H9 (cell line): ENCODE measurements at regions not wholly inside any gene's neighbourhood (a gene's known extent, or its start where the extent isn't known, plus 50 kb on each side); places are given as distances from the start of the nearest gene placed in this dataset.

ENCODE experiments used
- DNase-seq: peaks from one replicate; pipeline ENCODE4 v3.0.0-alpha.2; 2017
- H2AFZ ChIP-seq: one replicate; pipeline ENCODE4 v1.6.1; 2013; ENCODE audit warnings: mild to moderate bottlenecking, low read length, control low read depth, moderate library complexity
- H2AK5ac ChIP-seq: 2 replicates; pipeline ENCODE4 v1.6.1; 2013; ENCODE audit warnings: low read length, control low read depth, mixed read lengths; ENCODE audit not compliant: insufficient read length
- H2BK120ac ChIP-seq: one replicate; pipeline ENCODE4 v1.6.1; 2013; ENCODE audit warnings: low read depth, mild to moderate bottlenecking, low read length, control low read depth, inconsistent platforms; ENCODE audit not compliant: poor library complexity, severe bottlenecking
- H2BK12ac ChIP-seq: 2 replicates; pipeline ENCODE4 v1.6.1; 2013; ENCODE audit warnings: low read length, control low read depth, mixed read lengths, low read depth; ENCODE audit not compliant: insufficient read length
- H2BK15ac ChIP-seq: 2 replicates; pipeline ENCODE4 v1.6.1; 2013; ENCODE audit warnings: low read depth, low read length, control low read depth
- H2BK20ac ChIP-seq: one replicate; pipeline ENCODE4 v1.6.1; 2013; ENCODE audit warnings: low read depth, mild to moderate bottlenecking, low read length, control low read depth, inconsistent platforms; ENCODE audit not compliant: poor library complexity, severe bottlenecking
- H2BK5ac ChIP-seq: 2 replicates; pipeline ENCODE4 v1.6.1; 2013; ENCODE audit warnings: low read length, control low read depth, mixed read lengths; ENCODE audit not compliant: insufficient read length
- H3K14ac ChIP-seq: 2 replicates; pipeline ENCODE4 v1.6.1; 2013; ENCODE audit warnings: low read length, control low read depth; ENCODE audit not compliant: insufficient read depth
- H3K18ac ChIP-seq: 2 replicates; pipeline ENCODE4 v1.6.1; 2013; ENCODE audit warnings: low read depth, mild to moderate bottlenecking, mixed read lengths, low read length, control low read depth; ENCODE audit not compliant: insufficient read length
- H3K23ac ChIP-seq: 2 replicates; pipeline ENCODE4 v1.6.1; 2013; ENCODE audit warnings: low read length, control low read depth, mixed read lengths, low read depth; ENCODE audit not compliant: insufficient read length
- H3K23me2 ChIP-seq: 2 replicates; pipeline ENCODE4 v1.6.1; 2013; ENCODE audit warnings: low read depth, mild to moderate bottlenecking, mixed read lengths, low read length, control low read depth; ENCODE audit not compliant: insufficient read length, poor library complexity, severe bottlenecking
- H3K27ac ChIP-seq: 2 replicates; pipeline ENCODE4 v1.5.1; 2013; ENCODE audit warnings: low read length, control low read depth, mixed read lengths, low read depth; ENCODE audit not compliant: insufficient read length
- H3K27me3 ChIP-seq: 2 replicates; pipeline ENCODE4 v1.6.1; 2013; ENCODE audit warnings: low read length, control low read depth, inconsistent platforms; ENCODE audit not compliant: insufficient read depth
- H3K4ac ChIP-seq: 2 replicates; pipeline ENCODE4 v1.6.1; 2013; ENCODE audit warnings: low read depth, mild to moderate bottlenecking, control low read depth, inconsistent platforms, low read length, moderate library complexity
- H3K4me1 ChIP-seq: 2 replicates; pipeline ENCODE4 v1.6.1; 2013; ENCODE audit warnings: low read length, control low read depth, inconsistent platforms; ENCODE audit not compliant: insufficient read depth
- H3K4me2 ChIP-seq: 2 replicates; pipeline ENCODE4 v1.6.1; 2013; ENCODE audit warnings: low read length, control low read depth, mixed read lengths; ENCODE audit not compliant: insufficient read length, insufficient read depth
- H3K56ac ChIP-seq: 2 replicates; pipeline ENCODE4 v1.6.1; 2013; ENCODE audit warnings: low read depth, mild to moderate bottlenecking, mixed read lengths, low read length, control low read depth; ENCODE audit not compliant: insufficient read length
- H3K79me1 ChIP-seq: 2 replicates; pipeline ENCODE4 v1.6.1; 2013; ENCODE audit warnings: low read depth, mild to moderate bottlenecking, moderate library complexity, low read length, control low read depth, inconsistent platforms; ENCODE audit not compliant: insufficient read depth, poor library complexity, severe bottlenecking
- H3K79me2 ChIP-seq: 2 replicates; pipeline ENCODE4 v1.6.1; 2013; ENCODE audit warnings: low read length, control low read depth, inconsistent platforms; ENCODE audit not compliant: insufficient read depth
- H3K9ac ChIP-seq: 2 replicates; pipeline ENCODE4 v1.6.1; 2013; ENCODE audit warnings: low read length, control low read depth, mixed read lengths; ENCODE audit not compliant: insufficient read length; ENCODE audit errors: extremely low read depth
- H3K9me3 ChIP-seq: one replicate; pipeline ENCODE4 v1.6.1; 2013; ENCODE audit warnings: low read depth, low read length, inconsistent platforms; ENCODE audit not compliant: control insufficient read depth
- H3T11ph ChIP-seq: one replicate; pipeline ENCODE4 v1.6.1; 2013; ENCODE audit warnings: mild to moderate bottlenecking, low read length, control low read depth, inconsistent platforms
- H4K20me1 ChIP-seq: one replicate; pipeline ENCODE4 v1.6.1; 2013; ENCODE audit not compliant: control insufficient read depth, insufficient read length, insufficient read depth
- H4K5ac ChIP-seq: 2 replicates; pipeline ENCODE4 v1.6.1; 2013; ENCODE audit warnings: low read depth, mild to moderate bottlenecking, mixed read lengths, low read length, control low read depth; ENCODE audit not compliant: insufficient read length
- H4K8ac ChIP-seq: replicated peaks from 2 replicates; pipeline ENCODE4 v1.6.1; 2013; ENCODE audit warnings: low read length, control low read depth, mixed read lengths, low read depth; ENCODE audit not compliant: insufficient read length
- H4K91ac ChIP-seq: 2 replicates; pipeline ENCODE4 v1.6.1; 2013; ENCODE audit warnings: low read depth, mild to moderate bottlenecking, moderate library complexity, mixed read lengths, low read length, control low read depth; ENCODE audit not compliant: insufficient read length
- H3K27ac Mint-ChIP-seq, 3 experiments: 2 replicates in 2 of 3; 3 replicates in 1 of 3; pipeline ENCODE4 v1.8.0; 2020 to 2021; ENCODE audit warnings: mixed read lengths in 3 of 3, mild to moderate bottlenecking in 1 of 3, moderate library complexity in 1 of 3
- H3K27me3 Mint-ChIP-seq: 2 replicates; pipeline ENCODE4 v1.8.0; 2021; ENCODE audit warnings: low read depth, mild to moderate bottlenecking, moderate library complexity, mixed read lengths
- H3K36me3 Mint-ChIP-seq, 3 experiments: 2 replicates in 2 of 3; 3 replicates in 1 of 3; pipeline ENCODE4 v1.8.0; 2020 to 2021; ENCODE audit warnings: low read depth in 3 of 3, mixed read lengths in 3 of 3; ENCODE audit not compliant: insufficient read depth in 1 of 3
- H3K4me1 Mint-ChIP-seq, 2 experiments: 2 replicates each; pipeline ENCODE4 v1.8.0; 2020; ENCODE audit warnings: mixed read lengths in 2 of 2
- H3K4me3 Mint-ChIP-seq, 2 experiments: 2 replicates in 1 of 2; 3 replicates in 1 of 2; pipeline ENCODE4 v1.8.0; 2020 to 2021; ENCODE audit warnings: mild to moderate bottlenecking in 2 of 2, mixed read lengths in 2 of 2, moderate library complexity in 1 of 2
- H3K9me3 Mint-ChIP-seq, 2 experiments: 2 replicates in 1 of 2; 3 replicates in 1 of 2; pipeline ENCODE4 v1.8.0; 2020; ENCODE audit warnings: mild to moderate bottlenecking in 2 of 2, mixed read lengths in 2 of 2, moderate library complexity in 1 of 2
- WGBS: extraction: QIAGEN DNeasy Blood & Tissue Kit; methylation state at CpG from one replicate; pipeline ENCODE4 v1.1.7; 2013; ENCODE audit warnings: missing lambda C conversion rate, low lambda C conversion rate, mixed read lengths; ENCODE audit not compliant: insufficient read length; ENCODE audit errors: extremely low coverage; 5-methylcytosine and 5-hydroxymethylcytosine counted together
- TF ChIP-seq, protein P1 (sequence below): fragments of 200-600 bp; sonication (generic); conservative IDR thresholded peaks from 3 replicates; pipeline ENCODE4 v1.8.0; 2021; ENCODE audit warnings: antibody characterized with exemption, mild to moderate bottlenecking

DNA sequence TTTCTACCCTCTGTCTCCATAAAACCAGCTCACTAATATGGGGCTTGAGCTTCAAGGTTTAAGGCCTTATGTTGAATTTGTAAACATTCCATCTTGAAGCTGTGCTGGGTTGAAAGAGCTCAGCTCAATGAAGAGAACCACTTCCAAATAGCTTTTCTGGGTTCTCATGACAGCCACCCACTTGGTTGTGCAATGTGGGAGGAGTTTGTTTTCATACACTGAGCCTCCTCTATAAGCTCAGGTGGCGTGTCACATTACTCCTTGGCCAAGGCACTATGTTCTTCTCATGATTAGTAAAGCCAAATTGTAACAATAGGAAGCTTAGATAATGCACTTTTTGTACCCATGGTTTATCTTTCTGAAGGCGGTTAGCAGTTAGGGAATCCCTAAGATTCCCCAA, 265.6 kb downstream of the PTEN start:
- Mint-ChIP-seq H3K4me1 (no peaks in the 10 kb centered on the region), H3K27me3 (no peaks in the 10 kb centered on the region; the same call in 1 of the 2 replicates)
- no CpG with 5 or more reads among the region's 2 CpGs for WGBS

More for the DNA sequence above, 265.6 kb downstream of the PTEN start:
- Mint-ChIP-seq H3K27ac (no peak overlapping the region; a peak in 1 of 7 replicates), H3K4me3 (no peak overlapping the region), H3K9me3 (no peaks in the 10 kb centered on the region; a peak in 2 of 5 replicates), H3K36me3 (no peaks in the 10 kb centered on the region)
- no peak overlapping the region for H3K56ac ChIP-seq
- no peaks in the 10 kb centered on the region for H4K20me1 ChIP-seq
- no peak overlapping the region for H2BK15ac ChIP-seq
- H2BK120ac ChIP-seq: no peak overlapping the region
- no peak overlapping the region for H4K5ac ChIP-seq
- H3K9ac ChIP-seq: no peak overlapping the region
- H3T11ph ChIP-seq: no peak overlapping the region
- H3K4me2 ChIP-seq: no peak overlapping the region
- no peak overlapping the region for H2BK20ac ChIP-seq
- no peak overlapping the region for H2AK5ac ChIP-seq
- H3K79me2 ChIP-seq: no peaks in the 10 kb centered on the region
- no peak overlapping the region for H3K23ac ChIP-seq
- no peak overlapping the region for H4K91ac ChIP-seq
- H3K4ac ChIP-seq: no peak overlapping the region
- TF ChIP-seq, protein P1, sequence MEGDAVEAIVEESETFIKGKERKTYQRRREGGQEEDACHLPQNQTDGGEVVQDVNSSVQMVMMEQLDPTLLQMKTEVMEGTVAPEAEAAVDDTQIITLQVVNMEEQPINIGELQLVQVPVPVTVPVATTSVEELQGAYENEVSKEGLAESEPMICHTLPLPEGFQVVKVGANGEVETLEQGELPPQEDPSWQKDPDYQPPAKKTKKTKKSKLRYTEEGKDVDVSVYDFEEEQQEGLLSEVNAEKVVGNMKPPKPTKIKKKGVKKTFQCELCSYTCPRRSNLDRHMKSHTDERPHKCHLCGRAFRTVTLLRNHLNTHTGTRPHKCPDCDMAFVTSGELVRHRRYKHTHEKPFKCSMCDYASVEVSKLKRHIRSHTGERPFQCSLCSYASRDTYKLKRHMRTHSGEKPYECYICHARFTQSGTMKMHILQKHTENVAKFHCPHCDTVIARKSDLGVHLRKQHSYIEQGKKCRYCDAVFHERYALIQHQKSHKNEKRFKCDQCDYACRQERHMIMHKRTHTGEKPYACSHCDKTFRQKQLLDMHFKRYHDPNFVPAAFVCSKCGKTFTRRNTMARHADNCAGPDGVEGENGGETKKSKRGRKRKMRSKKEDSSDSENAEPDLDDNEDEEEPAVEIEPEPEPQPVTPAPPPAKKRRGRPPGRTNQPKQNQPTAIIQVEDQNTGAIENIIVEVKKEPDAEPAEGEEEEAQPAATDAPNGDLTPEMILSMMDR: no peak
- no peaks in the 10 kb centered on the region for H3K4me1 ChIP-seq
- no peak overlapping the region for H3K18ac ChIP-seq
- no peaks in the 10 kb centered on the region for H3K9me3 ChIP-seq
- H2BK12ac ChIP-seq: no peak overlapping the region
- H3K27me3 ChIP-seq: no peaks in the 10 kb centered on the region
- H3K23me2 ChIP-seq: no peaks in the 10 kb centered on the region
- DNase-seq: no peak
- no peak overlapping the region for H2BK5ac ChIP-seq
- H4K8ac ChIP-seq: no peak overlapping the region
- no peak overlapping the region for H2AFZ ChIP-seq
- no peaks in the 10 kb centered on the region for H3K79me1 ChIP-seq
- no peak overlapping the region for H3K27ac ChIP-seq
- H3K14ac ChIP-seq: no peak overlapping the region
